Activated T-cell treated with anti-CD3 and anti-CD28 coated beads for 24 hours (primary cell): ENCODE measurements at regions not wholly inside any gene's neighbourhood (a gene's known extent, or its start where the extent isn't known, plus 50 kb on each side); places are given as distances from the start of the nearest gene placed in this dataset.
"Not testable (repeated sequence)": the region's sequence is repeated elsewhere in the genome, so short reads cannot be mapped to it uniquely, and the experiment has no call there.

ENCODE experiments used
- DNase-seq: peaks from one replicate; pipeline ENCODE4 v3.0.0-alpha.2; 2020; ENCODE audit warnings: low read depth

GRCh38 chr2:150702791-150703190, 215.3 kb upstream of the RND3 start:
- no peak for DNase-seq

- no peak for DNase-seq
Observed at GRCh38 chr2:150700666-150701580, 213.5 kb upstream of the RND3 start.

GRCh38 chr2:150699218-150699617, 211.8 kb upstream of the RND3 start:
- no peak for DNase-seq

- no peak for DNase-seq
Observed at GRCh38 chr2:150698016-150698661, 210.7 kb upstream of the RND3 start.

- DNase-seq, result no peak
Observed at GRCh38 chr2:150697596-150697995, 210.1 kb upstream of the RND3 start.

GRCh38 chr2:150695451-150696135, 208.1 kb upstream of the RND3 start:
- no peak for DNase-seq

GRCh38 chr2:150693556-150693955, 206.1 kb upstream of the RND3 start:
- DNase-seq, result no peak

GRCh38 chr2:150690870-150691269, 203.4 kb upstream of the RND3 start:
- no peak for DNase-seq

GRCh38 chr2:150690261-150690660, 202.8 kb upstream of the RND3 start:
- no peak for DNase-seq

GRCh38 chr2:150689590-150689989, 202.1 kb upstream of the RND3 start:
- no peak for DNase-seq

- no peak for DNase-seq
Observed at GRCh38 chr2:150688016-150688415, 200.5 kb upstream of the RND3 start.

GRCh38 chr2:150686391-150686790, 198.9 kb upstream of the RND3 start:
- DNase-seq, result no peak

GRCh38 chr2:150681120-150681804, 193.8 kb upstream of the RND3 start:
- DNase-seq, result no peak

GRCh38 chr2:150679456-150680120, 192.1 kb upstream of the RND3 start:
- no peak for DNase-seq

- no peak for DNase-seq
Observed at GRCh38 chr2:150677551-150677950, 190.1 kb upstream of the RND3 start.

- no peak for DNase-seq
Observed at GRCh38 chr2:150676747-150677383, 189.4 kb upstream of the RND3 start.

- no peak for DNase-seq
Observed at GRCh38 chr2:150675807-150676206, 188.3 kb upstream of the RND3 start.

- DNase-seq, result no peak
Observed at GRCh38 chr2:150674283-150674682, 186.8 kb upstream of the RND3 start.

- DNase-seq, result no peak
Observed at GRCh38 chr2:150672311-150672710, 184.8 kb upstream of the RND3 start.

- no peak for DNase-seq
Observed at GRCh38 chr2:150669492-150669891, 182.0 kb upstream of the RND3 start.

- DNase-seq, result not testable (repeated sequence)
Observed at GRCh38 chr2:150667039-150667438, 179.6 kb upstream of the RND3 start.
